GM23338 (cell line): ENCODE measurements at regions not wholly inside any gene's neighbourhood (a gene's known extent, or its start where the extent isn't known, plus 50 kb on each side); places are given as distances from the start of the nearest gene placed in this dataset.

Experiments
- ATAC-seq: fragments of 200-7000 bp; cut with Tn5 transposase; 3 replicates; pipeline ENCODE4 v1.9.1; 2020
- DNase-seq: peaks from one replicate; pipeline ENCODE4 v3.0.0-alpha.2; 2015; ENCODE audit warnings: low spot score
- H2AFZ ChIP-seq: fragments of 200-600 bp; sonication (generic); 2 replicates; pipeline ENCODE4 v1.8.0; 2016; ENCODE audit warnings: antibody characterized with exemption, mild to moderate bottlenecking, moderate library complexity
- H3F3A ChIP-seq: fragments of 200-600 bp; sonication (generic); replicated peaks from 2 replicates; pipeline ENCODE4 v1.8.0; 2017; ENCODE audit warnings: antibody characterized with exemption, mixed run types, low read depth
- H3K27ac ChIP-seq: fragments of 200-600 bp; sonication (generic); 2 replicates; pipeline ENCODE4 v1.6.1; 2016; ENCODE audit warnings: low read depth
- H3K27me3 ChIP-seq: fragments of 200-600 bp; sonication (generic); 2 replicates; pipeline ENCODE4 v1.8.0; 2016; ENCODE audit warnings: mild to moderate bottlenecking, mixed run types, moderate library complexity; ENCODE audit not compliant: insufficient read depth
- H3K36me3 ChIP-seq: fragments of 200-600 bp; sonication (generic); 2 replicates; pipeline ENCODE4 v1.8.0; 2016; ENCODE audit warnings: mild to moderate bottlenecking; ENCODE audit not compliant: insufficient read depth
- H3K4me1 ChIP-seq: fragments of 200-600 bp; sonication (generic); 2 replicates; pipeline ENCODE4 v1.8.0; 2016; ENCODE audit warnings: mild to moderate bottlenecking, moderate library complexity; ENCODE audit not compliant: insufficient read depth
- H3K4me2 ChIP-seq: fragments of 200-600 bp; sonication (generic); 2 replicates; pipeline ENCODE4 v1.7.1; 2017; ENCODE audit warnings: mixed run types
- H3K4me3 ChIP-seq: fragments of 200-600 bp; sonication (generic); 2 replicates; pipeline ENCODE4 v1.6.1; 2016; ENCODE audit warnings: mixed run types
- H3K79me2 ChIP-seq: fragments of 200-600 bp; sonication (generic); replicated peaks from 2 replicates; pipeline ENCODE4 v1.8.0; 2017; ENCODE audit warnings: mild to moderate bottlenecking; ENCODE audit not compliant: insufficient read depth
- H3K9me2 ChIP-seq: fragments of 200-600 bp; sonication (generic); 2 replicates; pipeline ENCODE4 v1.8.0; 2017; ENCODE audit not compliant: insufficient read depth
- H4K20me1 ChIP-seq: fragments of 200-600 bp; sonication (generic); replicated peaks from 2 replicates; pipeline ENCODE4 v1.8.0; 2017; ENCODE audit warnings: mild to moderate bottlenecking; ENCODE audit not compliant: insufficient read depth
- H3K27ac Mint-ChIP-seq: 2 replicates; pipeline ENCODE4 v1.8.0; 2020; ENCODE audit warnings: inconsistent platforms, mild to moderate bottlenecking, moderate library complexity, mixed read lengths
- H3K27me3 Mint-ChIP-seq: 3 replicates; pipeline ENCODE4 v1.8.0; 2022; ENCODE audit warnings: low read depth, mild to moderate bottlenecking, moderate library complexity, mixed read lengths, inconsistent platforms; ENCODE audit not compliant: insufficient read depth, poor library complexity
- H3K36me3 Mint-ChIP-seq: 3 replicates; pipeline ENCODE4 v1.8.0; 2021; ENCODE audit warnings: low read depth, mild to moderate bottlenecking, inconsistent platforms, moderate library complexity, mixed read lengths
- H3K4me1 Mint-ChIP-seq: 3 replicates; pipeline ENCODE4 v1.8.0; 2020; ENCODE audit warnings: mild to moderate bottlenecking, inconsistent platforms, mixed read lengths
- H3K4me3 Mint-ChIP-seq: 3 replicates; pipeline ENCODE4 v1.8.0; 2021; ENCODE audit warnings: moderate library complexity, mild to moderate bottlenecking, inconsistent platforms, mixed read lengths
- H3K9me3 Mint-ChIP-seq: 3 replicates; pipeline ENCODE4 v1.8.0; 2020; ENCODE audit warnings: moderate library complexity, mild to moderate bottlenecking, inconsistent platforms, mixed read lengths
- CREB1 ChIP-seq: fragments of 250-450 bp; sonication (Bioruptor Pico); IDR thresholded peaks from 2 replicates; pipeline ENCODE4 v1.5.0; 2020; ENCODE audit warnings: low read depth, mild to moderate bottlenecking, moderate library complexity
- ETS1 ChIP-seq: IDR thresholded peaks from 2 replicates; pipeline ENCODE4 v1.6.1; 2016; ENCODE audit warnings: antibody characterized with exemption
- EZH2 ChIP-seq: fragments of 200-600 bp; sonication (generic); IDR thresholded peaks from one replicate; pipeline ENCODE4 v1.8.0; 2017; ENCODE audit warnings: antibody characterized with exemption, mild to moderate bottlenecking, low read depth; ENCODE audit not compliant: unreplicated experiment
- EZH2phosphoT487 ChIP-seq: fragments of 200-600 bp; sonication (generic); IDR thresholded peaks from one replicate; pipeline ENCODE4 v1.8.1; 2018; ENCODE audit warnings: antibody characterized with exemption; ENCODE audit not compliant: unreplicated experiment
- JUNB ChIP-seq: IDR thresholded peaks from one replicate; pipeline ENCODE4 v1.6.1; 2016; ENCODE audit warnings: antibody characterized with exemption; ENCODE audit not compliant: unreplicated experiment
- NANOG ChIP-seq: IDR thresholded peaks from 2 replicates; pipeline ENCODE4 v1.6.1; 2016; ENCODE audit warnings: antibody characterized with exemption, borderline replicate concordance
- POLR2AphosphoS5 ChIP-seq: IDR thresholded peaks from 2 replicates; pipeline ENCODE4 v1.6.1; 2016; ENCODE audit warnings: antibody characterized with exemption, low read depth
- REST ChIP-seq: IDR thresholded peaks from one replicate; pipeline ENCODE4 v1.6.1; 2018; ENCODE audit warnings: antibody characterized with exemption; ENCODE audit not compliant: unreplicated experiment
- STAT1 ChIP-seq: IDR thresholded peaks from one replicate; pipeline ENCODE4 v1.6.1; 2016; ENCODE audit warnings: antibody characterized with exemption; ENCODE audit not compliant: unreplicated experiment
- ZNF331 ChIP-seq: fragments of 250-450 bp; sonication (Bioruptor Pico); IDR thresholded peaks from 2 replicates; pipeline ENCODE4 v1.5.0; 2020; ENCODE audit warnings: low read depth, mild to moderate bottlenecking, moderate library complexity
- TF ChIP-seq, protein P1 (sequence below), 2 experiments: fragments of 200-600 bp in 1 of 2; sonication (generic) in 1 of 2; conservative IDR thresholded peaks; 2 replicates each; pipeline versions ENCODE4 v1.5.1 to v1.6.1; 2016 to 2017; ENCODE audit warnings: antibody characterized with exemption in 2 of 2, low read depth in 2 of 2, mild to moderate bottlenecking in 2 of 2, moderate library complexity in 1 of 2
- TF ChIP-seq, protein P2 (sequence below): fragments of 250-450 bp; sonication (Bioruptor Pico); IDR thresholded peaks from 2 replicates; pipeline ENCODE4 v1.5.0; 2020; ENCODE audit warnings: mild to moderate bottlenecking, moderate library complexity

- Histone ChIP-seq H3K9me2 (no peaks in the 10 kb centered on the region), H3F3A (0 out of 2 replicates have a peak, but pooled peaks cover 3% of the 10 kb centered on the region), H3K4me1 (peaks cover 27% of the 10 kb centered on the region), H3K79me2 (no peaks in the 10 kb centered on the region), H4K20me1 (no peaks in the 10 kb centered on the region), H3K4me3 (no peak overlapping the region), H3K27me3 (peaks cover 29% of the 10 kb centered on the region), H3K36me3 (no peaks in the 10 kb centered on the region), H2AFZ (no peak overlapping the region), H3K27ac (no peak overlapping the region), H3K4me2 (no peak overlapping the region)
- peaks cover 36% of the 10 kb centered on the region for H3K4me1 Mint-ChIP-seq
- no peak for ATAC-seq
- TF ChIP-seq EZH2 (no peak), REST (no peak), EZH2phosphoT487 (no peak), ETS1 (no peak), STAT1 (no peak), POLR2AphosphoS5 (no peak), JUNB (no peak), ZNF331 (CRISPR knock-in tag) (no peak), NANOG (no peak), CREB1 (no peak)
- TF ChIP-seq, protein P1, sequence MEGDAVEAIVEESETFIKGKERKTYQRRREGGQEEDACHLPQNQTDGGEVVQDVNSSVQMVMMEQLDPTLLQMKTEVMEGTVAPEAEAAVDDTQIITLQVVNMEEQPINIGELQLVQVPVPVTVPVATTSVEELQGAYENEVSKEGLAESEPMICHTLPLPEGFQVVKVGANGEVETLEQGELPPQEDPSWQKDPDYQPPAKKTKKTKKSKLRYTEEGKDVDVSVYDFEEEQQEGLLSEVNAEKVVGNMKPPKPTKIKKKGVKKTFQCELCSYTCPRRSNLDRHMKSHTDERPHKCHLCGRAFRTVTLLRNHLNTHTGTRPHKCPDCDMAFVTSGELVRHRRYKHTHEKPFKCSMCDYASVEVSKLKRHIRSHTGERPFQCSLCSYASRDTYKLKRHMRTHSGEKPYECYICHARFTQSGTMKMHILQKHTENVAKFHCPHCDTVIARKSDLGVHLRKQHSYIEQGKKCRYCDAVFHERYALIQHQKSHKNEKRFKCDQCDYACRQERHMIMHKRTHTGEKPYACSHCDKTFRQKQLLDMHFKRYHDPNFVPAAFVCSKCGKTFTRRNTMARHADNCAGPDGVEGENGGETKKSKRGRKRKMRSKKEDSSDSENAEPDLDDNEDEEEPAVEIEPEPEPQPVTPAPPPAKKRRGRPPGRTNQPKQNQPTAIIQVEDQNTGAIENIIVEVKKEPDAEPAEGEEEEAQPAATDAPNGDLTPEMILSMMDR (conservative IDR thresholded peaks at IDR 0.05; ENCODE audit: low read depth in 2 of 2): no peak
- TF ChIP-seq, protein P2, sequence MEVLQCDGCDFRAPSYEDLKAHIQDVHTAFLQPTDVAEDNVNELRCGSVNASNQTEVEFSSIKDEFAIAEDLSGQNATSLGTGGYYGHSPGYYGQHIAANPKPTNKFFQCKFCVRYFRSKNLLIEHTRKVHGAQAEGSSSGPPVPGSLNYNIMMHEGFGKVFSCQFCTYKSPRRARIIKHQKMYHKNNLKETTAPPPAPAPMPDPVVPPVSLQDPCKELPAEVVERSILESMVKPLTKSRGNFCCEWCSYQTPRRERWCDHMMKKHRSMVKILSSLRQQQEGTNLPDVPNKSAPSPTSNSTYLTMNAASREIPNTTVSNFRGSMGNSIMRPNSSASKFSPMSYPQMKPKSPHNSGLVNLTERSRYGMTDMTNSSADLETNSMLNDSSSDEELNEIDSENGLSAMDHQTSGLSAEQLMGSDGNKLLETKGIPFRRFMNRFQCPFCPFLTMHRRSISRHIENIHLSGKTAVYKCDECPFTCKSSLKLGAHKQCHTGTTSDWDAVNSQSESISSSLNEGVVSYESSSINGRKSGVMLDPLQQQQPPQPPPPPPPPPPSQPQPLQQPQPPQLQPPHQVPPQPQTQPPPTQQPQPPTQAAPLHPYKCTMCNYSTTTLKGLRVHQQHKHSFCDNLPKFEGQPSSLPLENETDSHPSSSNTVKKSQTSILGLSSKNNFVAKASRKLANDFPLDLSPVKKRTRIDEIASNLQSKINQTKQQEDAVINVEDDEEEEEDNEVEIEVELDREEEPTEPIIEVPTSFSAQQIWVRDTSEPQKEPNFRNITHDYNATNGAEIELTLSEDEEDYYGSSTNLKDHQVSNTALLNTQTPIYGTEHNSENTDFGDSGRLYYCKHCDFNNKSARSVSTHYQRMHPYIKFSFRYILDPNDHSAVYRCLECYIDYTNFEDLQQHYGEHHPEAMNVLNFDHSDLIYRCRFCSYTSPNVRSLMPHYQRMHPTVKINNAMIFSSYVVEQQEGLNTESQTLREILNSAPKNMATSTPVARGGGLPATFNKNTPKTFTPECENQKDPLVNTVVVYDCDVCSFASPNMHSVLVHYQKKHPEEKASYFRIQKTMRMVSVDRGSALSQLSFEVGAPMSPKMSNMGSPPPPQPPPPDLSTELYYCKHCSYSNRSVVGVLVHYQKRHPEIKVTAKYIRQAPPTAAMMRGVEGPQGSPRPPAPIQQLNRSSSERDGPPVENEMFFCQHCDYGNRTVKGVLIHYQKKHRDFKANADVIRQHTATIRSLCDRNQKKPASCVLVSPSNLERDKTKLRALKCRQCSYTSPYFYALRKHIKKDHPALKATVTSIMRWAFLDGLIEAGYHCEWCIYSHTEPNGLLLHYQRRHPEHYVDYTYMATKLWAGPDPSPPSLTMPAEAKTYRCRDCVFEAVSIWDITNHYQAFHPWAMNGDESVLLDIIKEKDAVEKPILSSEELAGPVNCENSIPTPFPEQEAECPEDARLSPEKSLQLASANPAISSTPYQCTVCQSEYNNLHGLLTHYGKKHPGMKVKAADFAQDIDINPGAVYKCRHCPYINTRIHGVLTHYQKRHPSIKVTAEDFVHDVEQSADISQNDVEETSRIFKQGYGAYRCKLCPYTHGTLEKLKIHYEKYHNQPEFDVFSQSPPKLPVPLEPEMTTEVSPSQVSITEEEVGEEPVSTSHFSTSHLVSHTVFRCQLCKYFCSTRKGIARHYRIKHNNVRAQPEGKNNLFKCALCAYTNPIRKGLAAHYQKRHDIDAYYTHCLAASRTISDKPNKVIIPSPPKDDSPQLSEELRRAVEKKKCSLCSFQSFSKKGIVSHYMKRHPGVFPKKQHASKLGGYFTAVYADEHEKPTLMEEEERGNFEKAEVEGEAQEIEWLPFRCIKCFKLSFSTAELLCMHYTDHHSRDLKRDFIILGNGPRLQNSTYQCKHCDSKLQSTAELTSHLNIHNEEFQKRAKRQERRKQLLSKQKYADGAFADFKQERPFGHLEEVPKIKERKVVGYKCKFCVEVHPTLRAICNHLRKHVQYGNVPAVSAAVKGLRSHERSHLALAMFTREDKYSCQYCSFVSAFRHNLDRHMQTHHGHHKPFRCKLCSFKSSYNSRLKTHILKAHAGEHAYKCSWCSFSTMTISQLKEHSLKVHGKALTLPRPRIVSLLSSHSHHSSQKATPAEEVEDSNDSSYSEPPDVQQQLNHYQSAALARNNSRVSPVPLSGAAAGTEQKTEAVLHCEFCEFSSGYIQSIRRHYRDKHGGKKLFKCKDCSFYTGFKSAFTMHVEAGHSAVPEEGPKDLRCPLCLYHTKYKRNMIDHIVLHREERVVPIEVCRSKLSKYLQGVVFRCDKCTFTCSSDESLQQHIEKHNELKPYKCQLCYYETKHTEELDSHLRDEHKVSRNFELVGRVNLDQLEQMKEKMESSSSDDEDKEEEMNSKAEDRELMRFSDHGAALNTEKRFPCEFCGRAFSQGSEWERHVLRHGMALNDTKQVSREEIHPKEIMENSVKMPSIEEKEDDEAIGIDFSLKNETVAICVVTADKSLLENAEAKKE: no peak
- H3K36me3 Mint-ChIP-seq: no peaks in the 10 kb centered on the region
- no peak overlapping the region for H3K27ac Mint-ChIP-seq
- peaks cover 28% of the 10 kb centered on the region for H3K27me3 Mint-ChIP-seq
- no peaks in the 10 kb centered on the region for H3K9me3 Mint-ChIP-seq
- no peak overlapping the region for H3K4me3 Mint-ChIP-seq
- DNase-seq: no peak
Measured at GRCh38 chr1:10868599-10868965, 72.1 kb upstream of the CASZ1 start.
